ENCODE measurements at regions not wholly inside any gene's neighbourhood (a gene's known extent, or its start where the extent isn't known, plus 50 kb on each side); places are given as distances from the start of the nearest gene placed in this dataset.

DNA sequence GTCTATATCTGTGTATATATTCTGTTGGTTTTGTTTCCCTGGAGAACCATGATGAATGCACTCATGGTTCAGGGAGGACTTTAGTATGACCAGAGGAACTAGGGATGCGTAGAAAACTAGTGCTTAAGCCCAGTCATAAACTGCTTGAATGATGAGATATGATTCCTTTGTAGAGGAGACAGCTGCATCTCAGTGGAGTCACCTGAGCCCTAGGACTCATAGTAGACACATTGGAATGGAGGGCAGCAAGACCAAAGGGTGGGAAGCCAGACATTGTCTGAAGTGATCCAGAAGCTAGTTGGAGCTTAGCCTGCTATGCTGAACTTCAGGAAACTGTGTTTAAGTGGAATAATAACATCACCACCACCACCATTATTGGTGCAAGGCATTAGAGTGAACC is 89.5 kb upstream of the SPATA13 start:
- no peak for ATAC-seq
- TF ChIP-seq, protein P1, sequence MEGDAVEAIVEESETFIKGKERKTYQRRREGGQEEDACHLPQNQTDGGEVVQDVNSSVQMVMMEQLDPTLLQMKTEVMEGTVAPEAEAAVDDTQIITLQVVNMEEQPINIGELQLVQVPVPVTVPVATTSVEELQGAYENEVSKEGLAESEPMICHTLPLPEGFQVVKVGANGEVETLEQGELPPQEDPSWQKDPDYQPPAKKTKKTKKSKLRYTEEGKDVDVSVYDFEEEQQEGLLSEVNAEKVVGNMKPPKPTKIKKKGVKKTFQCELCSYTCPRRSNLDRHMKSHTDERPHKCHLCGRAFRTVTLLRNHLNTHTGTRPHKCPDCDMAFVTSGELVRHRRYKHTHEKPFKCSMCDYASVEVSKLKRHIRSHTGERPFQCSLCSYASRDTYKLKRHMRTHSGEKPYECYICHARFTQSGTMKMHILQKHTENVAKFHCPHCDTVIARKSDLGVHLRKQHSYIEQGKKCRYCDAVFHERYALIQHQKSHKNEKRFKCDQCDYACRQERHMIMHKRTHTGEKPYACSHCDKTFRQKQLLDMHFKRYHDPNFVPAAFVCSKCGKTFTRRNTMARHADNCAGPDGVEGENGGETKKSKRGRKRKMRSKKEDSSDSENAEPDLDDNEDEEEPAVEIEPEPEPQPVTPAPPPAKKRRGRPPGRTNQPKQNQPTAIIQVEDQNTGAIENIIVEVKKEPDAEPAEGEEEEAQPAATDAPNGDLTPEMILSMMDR (IDR thresholded peaks at IDR 0.05) = no peak

DNA sequence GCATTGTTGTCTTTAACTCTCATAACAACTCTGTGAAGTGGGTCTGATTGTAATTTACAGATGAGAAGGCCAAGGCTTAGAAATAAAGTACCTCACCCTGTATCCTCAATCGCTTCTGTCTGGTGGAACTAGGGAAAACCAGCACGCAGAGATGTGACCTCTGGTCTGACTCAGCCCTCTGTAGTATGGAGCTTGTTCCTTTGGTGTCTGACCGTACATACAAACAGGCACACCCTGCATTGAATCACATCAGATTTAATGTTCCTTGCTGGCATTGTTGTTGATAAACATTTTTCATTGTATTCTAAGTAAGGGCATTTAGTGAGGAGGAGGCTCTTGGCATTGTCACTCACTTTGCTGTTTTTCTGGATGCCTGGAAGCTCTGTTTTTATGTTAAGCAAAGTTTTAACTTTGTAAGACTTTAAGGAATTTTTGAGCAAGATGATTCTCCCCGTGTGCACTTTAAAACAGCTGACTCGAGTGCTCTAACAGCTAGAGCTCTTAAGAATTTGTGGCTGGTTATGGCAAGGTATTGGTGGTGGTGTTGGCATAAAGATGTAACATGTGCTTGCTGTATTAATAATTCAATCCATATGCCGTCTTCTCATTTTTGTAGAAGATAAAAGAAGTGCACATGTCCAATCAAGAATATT is 89.0 kb upstream of the SPATA13 start:
- intact Hi-C loops (cut with DNase I) = no loop called here
- ATAC-seq = peak; percentile 50
- Histone ChIP-seq H3K4me3 (no peak overlapping the region), H3K27me3 (no peaks in the 10 kb centered on the region), H3K27ac (peak overlapping the region; percentile 70), H3K9me3 (no peaks in the 10 kb centered on the region), H3K4me1 (peaks cover 27% of the 10 kb centered on the region), H3K36me3 (no peaks in the 10 kb centered on the region)
- TF ChIP-seq, protein P1 (IDR thresholded peaks at IDR 0.05) = no peak
- DNase-seq = no peak

More for the DNA sequence above, 89.5 kb upstream of the SPATA13 start:
- Histone ChIP-seq H3K36me3 (no peaks in the 10 kb centered on the region), H3K4me3 (no peak overlapping the region), H3K4me1 (peaks cover 25% of the 10 kb centered on the region), H3K9me3 (no peaks in the 10 kb centered on the region), H3K27me3 (no peaks in the 10 kb centered on the region), H3K27ac (peak overlapping the region; percentile 70)
- intact Hi-C loops (cut with DNase I) = no loop called here
- no peak for DNase-seq

DNA sequence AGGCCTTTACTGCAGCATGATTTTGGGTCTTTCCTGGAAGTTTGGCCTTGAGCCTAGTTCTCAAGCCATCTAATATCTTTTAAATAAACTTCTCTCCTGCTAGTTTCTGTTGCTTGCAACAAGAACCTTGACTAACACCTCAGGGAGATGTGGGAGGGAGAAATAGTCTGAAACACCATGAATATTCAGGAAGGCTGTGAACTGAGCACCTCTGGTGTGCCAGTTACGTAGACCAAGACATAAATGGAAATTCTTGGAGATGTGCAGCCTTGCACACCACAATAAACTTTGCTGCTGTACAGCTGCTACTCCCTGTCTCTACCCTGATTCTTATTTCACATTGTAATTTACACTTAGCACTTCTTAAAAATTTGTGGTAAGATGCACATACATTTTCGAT is 86.9 kb upstream of the SPATA13 start:
- no peak overlapping the region for H3K4me3 ChIP-seq
- H3K27me3 ChIP-seq = no peaks in the 10 kb centered on the region
- no peak overlapping the region for H3K27ac ChIP-seq
- DNase-seq = no peak
- TF ChIP-seq, protein P1 (IDR thresholded peaks at IDR 0.05) = no peak
- peaks cover 27% of the 10 kb centered on the region for H3K4me1 ChIP-seq
- intact Hi-C loops (cut with DNase I) = no loop called here
- H3K36me3 ChIP-seq = no peaks in the 10 kb centered on the region
- no peaks in the 10 kb centered on the region for H3K9me3 ChIP-seq
- ATAC-seq = no peak

DNA sequence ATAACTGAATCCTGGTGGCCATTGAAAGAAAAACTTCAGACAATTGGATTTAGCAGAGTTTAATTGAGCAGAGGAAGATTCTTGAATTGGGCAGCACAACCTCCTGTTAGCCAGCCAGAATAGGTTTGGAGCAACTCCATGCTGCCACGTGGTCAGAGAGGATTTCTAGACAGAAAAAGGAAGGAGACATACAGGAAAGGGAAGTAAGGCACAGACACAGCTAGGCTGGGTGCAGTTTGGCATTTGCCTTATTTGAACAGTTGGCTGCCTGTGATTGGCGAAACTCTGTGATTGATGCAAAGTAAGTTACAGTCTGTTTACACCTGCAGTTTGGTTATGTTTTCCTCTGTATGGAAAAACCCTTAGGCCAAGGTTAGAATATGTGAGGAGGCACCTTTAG is 85.8 kb upstream of the SPATA13 start:
- TF ChIP-seq, protein P1 (IDR thresholded peaks at IDR 0.05) = no peak
- Histone ChIP-seq H3K36me3 (no peaks in the 10 kb centered on the region), H3K4me3 (no peak overlapping the region), H3K27ac (no peak overlapping the region), H3K9me3 (no peaks in the 10 kb centered on the region), H3K27me3 (no peaks in the 10 kb centered on the region), H3K4me1 (peaks cover 27% of the 10 kb centered on the region)
- intact Hi-C loops (cut with DNase I) = no loop called here
- DNase-seq = no peak
- ATAC-seq = peak; percentile 67

DNA sequence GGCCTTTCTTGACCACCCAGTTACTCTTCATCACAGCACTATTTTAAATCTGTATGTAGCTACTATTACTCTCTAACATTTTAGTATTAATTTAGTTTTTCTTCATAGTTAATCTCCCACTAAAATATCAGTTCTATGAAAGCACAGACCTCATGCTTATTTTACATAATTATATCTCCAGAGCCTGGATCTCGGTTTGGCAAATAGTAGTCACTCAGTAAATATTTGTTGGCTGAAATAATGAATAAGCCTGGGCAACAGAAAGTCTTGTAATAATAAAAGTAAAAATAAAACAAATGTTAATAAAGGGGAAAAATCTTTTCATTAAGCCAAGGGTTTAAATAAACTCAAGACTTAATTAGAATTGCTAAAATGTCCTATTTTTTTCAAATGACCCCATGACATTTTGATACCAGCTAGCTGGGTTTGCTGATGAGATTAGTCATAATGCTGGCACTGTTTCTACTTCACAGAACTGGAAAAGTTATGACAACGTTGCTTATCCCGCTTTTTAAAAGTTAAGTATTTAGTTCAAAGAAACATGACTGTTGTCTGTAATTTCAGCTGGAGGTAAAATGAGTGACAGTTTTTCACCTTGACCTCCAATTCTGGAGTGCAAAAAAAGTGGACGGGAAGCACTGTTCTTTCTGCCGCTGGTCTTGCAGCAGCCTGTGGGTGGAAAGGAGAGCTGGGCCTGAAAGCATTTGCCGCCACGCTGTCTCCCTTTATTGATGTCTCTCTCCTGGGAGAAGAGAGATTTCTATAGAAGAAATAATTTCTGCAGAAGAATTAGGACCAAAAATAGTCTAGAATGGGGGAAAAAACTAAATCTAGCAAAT is 85.2 kb upstream of the SPATA13 start:
- Histone ChIP-seq H3K27me3 (no peaks in the 10 kb centered on the region), H3K27ac (peak overlapping the region; percentile 12), H3K9me3 (no peaks in the 10 kb centered on the region), H3K4me1 (peaks cover 27% of the 10 kb centered on the region), H3K36me3 (no peaks in the 10 kb centered on the region), H3K4me3 (no peak overlapping the region)
- DNase-seq (no peak), ATAC-seq (no peak)
- TF ChIP-seq, protein P1 (IDR thresholded peaks at IDR 0.05) = no peak
- intact Hi-C loops (cut with DNase I) = no loop called here

Data from upper lobe of right lung (tissue), 1 donor.